Middle frontal gyrus (tissue), 1 donor: ENCODE measurements at regions not wholly inside any gene's neighbourhood (a gene's known extent, or its start where the extent isn't known, plus 50 kb on each side); places are given as distances from the start of the nearest gene placed in this dataset.
"Not testable (repeated sequence)": the region's sequence is repeated elsewhere in the genome, so short reads cannot be mapped to it uniquely, and the experiment has no call there.

Source experiments
- DNase-seq: peaks from one replicate; pipeline ENCODE4 v3.0.0-alpha.2; 2015; ENCODE audit warnings: low spot score; ENCODE audit errors: extremely low spot score

DNA sequence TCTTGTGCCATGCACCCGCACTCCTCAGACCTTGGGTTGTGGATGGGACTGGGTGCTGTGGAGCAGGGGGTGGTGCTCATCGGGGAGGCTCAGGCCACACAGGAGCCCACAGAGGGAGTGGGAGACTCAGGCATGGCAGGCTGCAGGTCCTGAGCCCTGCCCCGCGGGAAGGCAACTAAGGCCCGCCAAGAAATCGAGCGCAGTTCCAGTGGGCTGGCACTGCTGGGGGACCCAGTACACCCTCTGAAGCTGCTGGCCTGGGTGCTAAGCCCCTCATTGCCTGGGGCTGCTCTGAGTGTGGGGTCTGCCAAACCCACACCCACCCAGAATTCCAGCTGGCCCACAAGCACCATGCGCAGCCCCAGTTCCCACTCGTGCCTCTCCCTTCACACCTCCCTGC is 450.5 kb upstream of the FGF16 start:
- no peak for DNase-seq

GRCh38 chrX:77003530-77003929 is 443.7 kb upstream of the FGF16 start:
- no peak for DNase-seq

DNA sequence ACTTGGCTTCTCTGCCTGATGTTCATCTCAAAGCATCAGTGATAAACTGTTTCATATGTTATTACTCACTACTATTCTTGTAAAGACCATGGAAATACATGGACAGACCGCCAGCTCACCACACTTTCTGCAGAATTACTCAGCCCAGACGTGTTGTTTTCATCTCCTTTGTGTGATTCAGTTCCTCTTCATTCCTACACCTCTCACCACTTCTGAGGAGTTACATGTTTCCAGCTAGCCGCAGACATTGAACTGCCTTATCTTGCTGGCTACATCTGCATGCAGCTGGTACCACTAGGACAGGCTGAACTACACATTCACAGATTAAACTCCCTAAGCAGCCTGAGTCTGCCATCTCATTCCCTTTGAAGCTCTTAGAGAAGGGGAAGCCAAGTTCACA is 443.2 kb upstream of the FGF16 start:
- DNase-seq: no peak

- no peak for DNase-seq
Observed at GRCh38 chrX:77009691-77010090, 437.5 kb upstream of the FGF16 start.

- DNase-seq: peak; percentile 9
Observed at GRCh38 chrX:77014377-77015372, 432.5 kb upstream of the FGF16 start.

DNA sequence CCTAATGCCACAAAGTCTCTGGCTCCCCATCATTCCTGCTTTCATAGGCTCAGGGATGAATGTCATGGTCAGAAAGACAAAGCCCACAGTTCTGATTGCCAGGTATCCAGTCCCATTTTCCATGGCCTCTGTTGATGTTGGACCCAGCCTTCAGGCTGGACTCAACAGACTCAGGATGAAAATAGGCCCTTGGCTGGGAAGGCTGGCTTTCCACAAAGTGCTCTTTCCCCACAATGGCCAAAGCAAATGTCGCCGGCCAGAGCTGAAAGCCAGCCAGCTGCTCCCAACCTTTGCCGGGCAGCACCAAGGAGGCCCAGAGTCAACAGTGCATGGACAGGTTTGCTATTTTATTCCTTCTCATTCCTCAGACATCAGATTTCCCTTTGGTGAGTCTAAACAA is 430.1 kb upstream of the FGF16 start:
- no peak for DNase-seq

DNA sequence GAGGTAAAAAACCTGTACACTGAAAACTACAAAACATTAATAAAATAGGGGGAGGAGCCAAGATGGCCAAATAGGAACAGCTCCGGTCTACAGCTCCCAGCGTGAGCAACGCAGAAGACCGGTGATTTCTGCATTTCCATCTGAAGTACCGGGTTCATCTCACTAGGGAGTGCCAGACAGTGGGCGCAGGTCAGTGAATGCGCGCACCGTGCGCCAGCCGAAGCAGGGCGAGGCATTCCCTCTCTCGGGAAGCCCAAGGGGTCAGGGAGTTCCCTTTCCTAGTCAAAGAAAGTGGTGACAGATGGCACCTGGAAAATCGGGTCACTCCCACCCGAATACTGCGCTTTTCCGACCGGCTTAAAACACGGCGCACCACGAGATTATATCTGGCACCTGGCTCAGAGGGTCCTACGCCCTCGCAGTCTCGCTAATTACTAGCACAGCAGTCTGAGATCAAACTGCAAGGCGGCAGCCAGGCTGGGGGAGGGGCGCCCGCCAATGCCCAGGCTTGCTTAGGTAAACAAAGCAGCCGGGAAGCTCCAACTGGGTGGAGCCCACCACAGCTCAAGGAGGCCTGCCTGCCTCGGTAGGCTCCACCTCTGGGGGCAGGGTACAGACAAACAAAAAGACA is 400.9 kb upstream of the FGF16 start:
- DNase-seq: not testable (repeated sequence)

DNA sequence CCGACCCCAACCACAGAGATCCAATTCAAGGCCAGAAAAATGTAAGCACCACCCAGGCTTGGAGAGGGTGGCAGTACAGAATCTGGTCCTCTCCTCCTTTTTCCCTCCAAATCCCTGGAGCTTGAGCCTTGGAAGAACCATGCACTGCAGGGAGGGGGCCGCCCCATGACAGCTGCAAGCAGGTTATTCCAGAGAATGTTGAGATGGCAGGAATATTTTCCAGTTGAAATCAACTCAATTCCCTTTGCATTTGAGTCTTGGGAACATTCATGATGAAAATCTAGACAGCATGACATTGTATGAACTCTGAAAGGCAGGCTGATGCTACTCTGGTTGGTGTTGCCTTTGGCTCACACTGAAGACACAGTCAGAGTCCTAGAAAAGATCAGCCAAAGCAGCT is 386.6 kb upstream of the FGF16 start:
- no peak for DNase-seq

- no peak for DNase-seq
Observed at GRCh38 chrX:77061022-77061421, 386.2 kb upstream of the FGF16 start.

DNA sequence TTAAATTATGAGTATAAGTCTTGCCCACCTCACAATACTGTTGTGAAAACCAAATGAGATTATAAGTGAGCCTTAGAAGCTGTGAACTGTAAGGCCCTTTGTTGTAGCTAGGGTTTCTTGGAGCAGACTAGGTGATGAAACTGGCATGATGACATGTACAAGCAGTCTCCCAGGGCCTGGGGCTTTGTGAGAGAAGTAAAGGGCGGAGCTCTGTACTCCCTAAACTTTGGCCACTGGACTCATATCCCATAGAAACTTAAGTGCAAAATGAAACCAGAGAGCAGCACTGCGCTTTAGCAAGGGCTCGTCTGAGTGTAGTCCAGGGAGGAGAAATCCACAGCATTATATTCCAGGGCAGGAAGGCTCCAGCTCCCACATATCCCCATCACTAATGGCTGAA is 385.6 kb upstream of the FGF16 start:
- no peak for DNase-seq

GRCh38 chrX:77065896-77066295 is 381.3 kb upstream of the FGF16 start:
- DNase-seq: no peak

GRCh38 chrX:77070202-77070918 is 376.8 kb upstream of the FGF16 start:
- DNase-seq: no peak

- no peak for DNase-seq
Observed at GRCh38 chrX:77076896-77077295, 370.3 kb upstream of the FGF16 start.

DNA sequence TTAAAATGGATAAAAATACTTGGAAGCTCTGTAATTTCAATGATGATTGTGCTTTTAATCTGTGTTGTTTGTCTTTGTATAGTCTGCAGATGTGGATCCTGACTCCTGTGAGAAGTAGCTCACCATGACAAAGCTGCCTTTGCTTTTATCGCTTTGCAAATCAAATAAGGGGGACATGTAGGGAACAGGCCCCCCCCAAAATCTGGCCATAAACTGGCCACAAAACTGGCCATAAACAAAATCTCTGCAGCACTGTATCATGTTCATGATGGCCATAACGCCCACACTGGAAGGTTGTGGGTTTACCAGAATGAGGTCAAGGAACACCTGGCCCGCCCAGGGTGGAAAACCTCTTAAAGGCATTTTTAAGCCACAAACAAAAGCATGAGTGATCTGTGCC is 366.0 kb upstream of the FGF16 start:
- not testable (repeated sequence) for DNase-seq

DNA sequence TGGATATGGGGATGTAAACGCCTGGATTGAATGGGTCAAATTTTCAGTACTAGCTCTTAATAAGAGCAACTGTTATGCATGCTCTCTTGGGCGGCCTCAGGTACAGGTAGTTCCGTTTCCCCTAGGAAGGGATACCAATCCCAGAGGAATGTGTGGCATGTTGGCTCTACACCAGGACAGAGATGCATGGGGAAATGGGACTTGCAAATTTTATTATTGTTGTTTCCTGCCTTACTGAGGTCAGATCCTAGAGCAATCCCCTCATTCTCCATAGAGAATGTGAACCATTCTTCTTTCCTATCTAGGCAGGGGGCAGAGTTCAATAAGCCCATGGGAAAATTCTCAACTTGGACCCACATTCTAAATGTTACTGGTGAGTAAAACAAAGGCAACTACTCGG is 361.8 kb upstream of the FGF16 start:
- DNase-seq: no peak

GRCh38 chrX:77087529-77088169 is 359.5 kb upstream of the FGF16 start:
- DNase-seq: no peak

- DNase-seq: no peak
Observed at GRCh38 chrX:77088233-77088632, 359.0 kb upstream of the FGF16 start.

DNA sequence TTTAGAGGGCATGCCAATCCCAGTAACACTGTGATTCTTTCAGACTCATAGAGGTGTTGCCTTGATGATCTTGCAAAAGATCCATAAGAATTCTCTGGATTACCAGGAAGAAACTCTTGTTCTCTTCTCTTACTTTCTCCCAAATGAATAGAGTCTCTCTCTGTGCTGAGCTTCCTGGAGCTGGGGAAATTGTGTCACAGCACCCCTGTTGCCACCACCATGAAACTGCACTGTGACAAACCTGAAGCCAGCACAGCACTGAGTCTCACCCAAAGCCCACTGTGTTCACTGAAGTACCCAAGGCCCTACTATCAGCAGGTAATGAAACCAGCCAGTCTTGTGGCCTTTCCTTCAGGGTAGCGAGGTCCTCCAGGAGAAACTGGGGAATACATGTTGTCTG is 332.7 kb upstream of the FGF16 start:
- DNase-seq: no peak

DNA sequence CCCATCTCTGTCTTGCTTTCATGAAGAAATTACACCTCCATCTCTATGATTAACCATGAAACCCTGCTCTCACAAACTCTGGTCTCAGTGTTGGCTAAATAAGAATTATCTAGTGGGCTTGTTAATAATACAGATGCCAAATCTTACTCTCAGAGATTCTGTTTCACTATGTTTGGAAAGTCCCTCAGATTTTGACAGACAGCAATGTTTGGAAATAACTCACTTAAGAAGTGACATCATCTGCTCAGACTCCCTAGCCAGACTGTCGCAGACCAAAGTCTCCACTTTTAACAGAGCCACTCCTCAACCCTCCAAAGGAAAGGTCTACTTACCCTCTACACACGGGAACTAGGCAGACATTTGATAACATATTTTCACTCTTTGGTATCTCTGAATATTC is 328.5 kb upstream of the FGF16 start:
- no peak for DNase-seq

GRCh38 chrX:77119706-77120105 is 327.5 kb upstream of the FGF16 start:
- DNase-seq: no peak

DNA sequence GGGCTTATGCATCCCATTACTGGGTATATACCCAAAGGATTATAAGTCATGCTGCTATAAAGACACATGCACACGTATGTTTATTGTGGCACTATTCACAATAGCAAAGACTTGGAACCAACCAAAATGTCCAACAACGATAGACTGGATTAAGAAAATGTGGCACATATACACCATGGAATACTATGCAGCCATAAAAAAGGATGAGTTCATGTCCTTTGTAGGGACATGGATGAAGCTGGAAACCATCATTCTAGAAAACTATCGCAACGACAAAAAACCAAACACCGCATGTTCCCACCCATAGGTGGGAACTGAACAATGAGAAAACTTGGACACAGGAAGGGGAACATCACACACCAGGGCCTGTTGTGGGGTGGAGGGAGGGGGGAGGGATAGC is 323.3 kb upstream of the FGF16 start:
- not testable (repeated sequence) for DNase-seq

- DNase-seq: not testable (repeated sequence)
Observed at GRCh38 chrX:77127571-77127970, 319.6 kb upstream of the FGF16 start.
